ENCODE measurements at regions not wholly inside any gene's neighbourhood (a gene's known extent, or its start where the extent isn't known, plus 50 kb on each side); places are given as distances from the start of the nearest gene placed in this dataset.

GRCh38 chr6:132070356-132070755, 119.2 kb upstream of the CCN2 start:
- TF ChIP-seq CTCF (IDR thresholded peaks at IDR 0.05) (no peak), POLR2A (IDR thresholded peaks at IDR 0.05) (no peak)
